Tibial nerve (tissue), 4 donors: ENCODE measurements at regions not wholly inside any gene's neighbourhood (a gene's known extent, or its start where the extent isn't known, plus 50 kb on each side); places are given as distances from the start of the nearest gene placed in this dataset.

Experiments used
- DNase-seq, 2 donors: peaks; one replicate each; pipeline ENCODE4 v3.0.0-alpha.2; 2019; ENCODE audit warnings: low spot score in 2 of 2
- H3K27ac ChIP-seq, 4 donors: fragments of 200-600 bp; sonication (generic) in 3 of 4; one replicate each; pipeline ENCODE4 v1.5.1; 2017 to 2019; ENCODE audit warnings: mild to moderate bottlenecking in 1 of 4
- H3K27me3 ChIP-seq, 2 donors: fragments of 200-600 bp; sonication (generic) in 1 of 2; one replicate each; pipeline versions ENCODE4 v1.5.1 to v1.6.0; 2017 to 2019
- H3K36me3 ChIP-seq, 3 donors: fragments of 200-600 bp; sonication (generic); one replicate each; pipeline ENCODE4 v1.5.1; 2018 to 2019
- H3K4me1 ChIP-seq, 4 donors: fragments of 200-600 bp; sonication (generic) in 3 of 4; one replicate each; pipeline ENCODE4 v1.5.1; 2017 to 2019
- H3K4me3 ChIP-seq, 4 donors: fragments of 200-600 bp; sonication (generic) in 3 of 4; one replicate each; pipeline ENCODE4 v1.5.1; 2017 to 2019; ENCODE audit warnings: mild to moderate bottlenecking in 1 of 4, moderate library complexity in 1 of 4
- H3K9me3 ChIP-seq, 4 donors: fragments of 200-600 bp; sonication (generic) in 3 of 4; one replicate each; pipeline ENCODE4 v1.5.1; 2017 to 2019
- EP300 ChIP-seq, 2 donors: sonication (generic); formaldehyde crosslinking; IDR thresholded peaks; one replicate each; pipeline ENCODE4 v1.6.1; 2017; ENCODE audit warnings: antibody characterized with exemption in 2 of 2, mild to moderate bottlenecking in 1 of 2
- POLR2A ChIP-seq, 2 donors: fragments of 450-650 bp; IDR thresholded peaks; one replicate each; pipeline ENCODE4 v1.6.1; 2017; ENCODE audit warnings: antibody characterized with exemption in 2 of 2, mild to moderate bottlenecking in 2 of 2, moderate library complexity in 2 of 2
- WGBS, 2 donors: methylation state at CpG; one replicate each; pipeline ENCODE4 v1.1.5; 2018; 5-methylcytosine and 5-hydroxymethylcytosine counted together
- TF ChIP-seq, protein P1 (sequence below), 5 experiments: fragments of 200-600 bp in 3 of 5; fragments of 450-650 bp in 2 of 5; sonication (generic) in 3 of 5; IDR thresholded peaks; one replicate each; pipeline ENCODE4 v1.5.1; 2016 to 2019; ENCODE audit warnings: antibody characterized with exemption in 5 of 5, mild to moderate bottlenecking in 3 of 5, moderate library complexity in 2 of 5

DNA sequence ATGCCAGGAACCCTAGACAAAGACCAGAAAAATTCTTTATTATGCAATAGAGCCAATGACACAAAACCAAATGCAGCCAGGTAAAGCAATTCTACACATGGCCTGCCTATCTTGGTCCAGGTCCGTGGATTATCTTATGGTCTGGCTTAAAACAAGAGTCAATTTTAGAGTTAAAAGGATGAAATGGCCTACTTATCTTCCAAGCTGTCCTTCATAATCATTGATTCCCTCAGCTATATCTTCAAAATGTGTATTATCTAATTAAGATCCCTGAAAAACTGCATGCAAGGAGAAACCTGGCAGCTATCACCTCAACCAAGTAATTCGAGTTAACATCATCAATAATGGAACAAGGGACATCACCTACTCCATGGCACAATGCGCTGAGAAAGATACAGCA is 479.4 kb upstream of the NRP1 start:
- DNase-seq, result no peak
- no peak overlapping the region for H3K27ac ChIP-seq
- H3K27me3 ChIP-seq, result no peaks in the 10 kb centered on the region
- no peaks in the 10 kb centered on the region for H3K9me3 ChIP-seq
- 80 to 95% methylated on average over 3 of the region's 3 CpGs for WGBS, 2 donors
- TF ChIP-seq EP300 (IDR thresholded peaks at IDR 0.05), result no peak
- TF ChIP-seq, protein P1, sequence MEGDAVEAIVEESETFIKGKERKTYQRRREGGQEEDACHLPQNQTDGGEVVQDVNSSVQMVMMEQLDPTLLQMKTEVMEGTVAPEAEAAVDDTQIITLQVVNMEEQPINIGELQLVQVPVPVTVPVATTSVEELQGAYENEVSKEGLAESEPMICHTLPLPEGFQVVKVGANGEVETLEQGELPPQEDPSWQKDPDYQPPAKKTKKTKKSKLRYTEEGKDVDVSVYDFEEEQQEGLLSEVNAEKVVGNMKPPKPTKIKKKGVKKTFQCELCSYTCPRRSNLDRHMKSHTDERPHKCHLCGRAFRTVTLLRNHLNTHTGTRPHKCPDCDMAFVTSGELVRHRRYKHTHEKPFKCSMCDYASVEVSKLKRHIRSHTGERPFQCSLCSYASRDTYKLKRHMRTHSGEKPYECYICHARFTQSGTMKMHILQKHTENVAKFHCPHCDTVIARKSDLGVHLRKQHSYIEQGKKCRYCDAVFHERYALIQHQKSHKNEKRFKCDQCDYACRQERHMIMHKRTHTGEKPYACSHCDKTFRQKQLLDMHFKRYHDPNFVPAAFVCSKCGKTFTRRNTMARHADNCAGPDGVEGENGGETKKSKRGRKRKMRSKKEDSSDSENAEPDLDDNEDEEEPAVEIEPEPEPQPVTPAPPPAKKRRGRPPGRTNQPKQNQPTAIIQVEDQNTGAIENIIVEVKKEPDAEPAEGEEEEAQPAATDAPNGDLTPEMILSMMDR (IDR thresholded peaks at IDR 0.05), result no peak
- no peak for TF ChIP-seq POLR2A (IDR thresholded peaks at IDR 0.05)
- no peaks in the 10 kb centered on the region for H3K4me1 ChIP-seq
- H3K36me3 ChIP-seq, result no peaks in the 10 kb centered on the region
- H3K4me3 ChIP-seq, result no peak overlapping the region

- H3K27me3 ChIP-seq, result no peaks in the 10 kb centered on the region
- no peak for DNase-seq
- WGBS, 2 donors, result 88 to 97% methylated on average over 2 of the region's 2 CpGs
- TF ChIP-seq, protein P1 (IDR thresholded peaks at IDR 0.05), result no peak
- no peak for TF ChIP-seq POLR2A (IDR thresholded peaks at IDR 0.05)
- no peak for TF ChIP-seq EP300 (IDR thresholded peaks at IDR 0.05)
- H3K4me3 ChIP-seq, result no peak overlapping the region
- H3K9me3 ChIP-seq, result no peaks in the 10 kb centered on the region
- no peaks in the 10 kb centered on the region for H3K4me1 ChIP-seq
- H3K36me3 ChIP-seq, result no peaks in the 10 kb centered on the region
- no peak overlapping the region for H3K27ac ChIP-seq
These were observed 478.9 kb upstream of the NRP1 start for GRCh38 chr10:33813415-33813814.

DNA sequence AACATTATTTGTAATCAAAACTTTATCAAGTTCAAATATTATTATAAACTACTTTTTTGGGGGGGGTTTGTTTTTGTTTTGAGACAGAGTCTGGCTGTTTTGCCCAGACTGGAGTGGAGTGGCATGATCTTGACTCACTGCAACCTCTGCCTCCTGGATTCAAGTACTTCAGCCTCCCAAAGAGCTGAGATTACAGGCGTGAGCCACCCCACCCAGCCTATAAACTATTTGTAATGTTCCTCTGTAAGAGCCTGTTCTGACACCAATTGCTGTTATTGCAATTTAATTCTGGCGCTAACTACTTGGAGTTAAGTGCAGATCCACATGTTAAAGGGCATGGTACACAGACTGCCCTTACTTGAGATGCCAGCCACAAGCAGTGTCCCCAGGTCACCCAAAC is 478.1 kb upstream of the NRP1 start:
- Histone ChIP-seq H3K9me3 (no peaks in the 10 kb centered on the region), H3K36me3 (no peaks in the 10 kb centered on the region), H3K4me3 (no peak overlapping the region), H3K4me1 (no peaks in the 10 kb centered on the region), H3K27ac (no peak overlapping the region), H3K27me3 (no peaks in the 10 kb centered on the region)
- no peak for DNase-seq
- WGBS, 2 donors, result 86 to 91% methylated on average over 2 of the region's 2 CpGs
- TF ChIP-seq POLR2A (IDR thresholded peaks at IDR 0.05), result no peak
- TF ChIP-seq, protein P1 (IDR thresholded peaks at IDR 0.05), result no peak
- no peak for TF ChIP-seq EP300 (IDR thresholded peaks at IDR 0.05)

GRCh38 chr10:33810986-33811385 is 476.5 kb upstream of the NRP1 start:
- H3K27me3 ChIP-seq, result no peaks in the 10 kb centered on the region
- WGBS, 2 donors, result 69 to 73% methylated on average over 3 of the region's 3 CpGs
- H3K27ac ChIP-seq, result no peak overlapping the region
- DNase-seq, result no peak
- TF ChIP-seq EP300 (IDR thresholded peaks at IDR 0.05) (no peak), POLR2A (IDR thresholded peaks at IDR 0.05) (no peak)
- TF ChIP-seq, protein P1 (IDR thresholded peaks at IDR 0.05), result no peak
- no peaks in the 10 kb centered on the region for H3K9me3 ChIP-seq
- no peak overlapping the region for H3K4me3 ChIP-seq
- H3K4me1 ChIP-seq, result no peaks in the 10 kb centered on the region
- H3K36me3 ChIP-seq, result no peaks in the 10 kb centered on the region

- no peak for DNase-seq
- no peaks in the 10 kb centered on the region for H3K36me3 ChIP-seq
- WGBS, 2 donors, result 94 to 97% methylated on average over 3 of the region's 3 CpGs
These were observed 475.3 kb upstream of the NRP1 start for GRCh38 chr10:33809732-33810131.

More at GRCh38 chr10:33809732-33810131, 475.3 kb upstream of the NRP1 start:
- no peak overlapping the region for H3K4me3 ChIP-seq
- H3K27ac ChIP-seq, result no peak overlapping the region
- no peaks in the 10 kb centered on the region for H3K9me3 ChIP-seq
- H3K27me3 ChIP-seq, result no peaks in the 10 kb centered on the region
- no peaks in the 10 kb centered on the region for H3K4me1 ChIP-seq
- TF ChIP-seq EP300 (IDR thresholded peaks at IDR 0.05) (no peak), POLR2A (IDR thresholded peaks at IDR 0.05) (no peak)
- TF ChIP-seq, protein P1 (IDR thresholded peaks at IDR 0.05), result no peak
